Liver (tissue), 8 donors: ENCODE measurements at regions not wholly inside any gene's neighbourhood (a gene's known extent, or its start where the extent isn't known, plus 50 kb on each side); places are given as distances from the start of the nearest gene placed in this dataset.

Experiments used
- DNase-seq: peaks from one replicate; pipeline ENCODE4 v3.0.0-alpha.2; 2017; ENCODE audit warnings: low spot score
- H3K27ac ChIP-seq, 2 donors: one replicate each; pipeline ENCODE4 v1.7.0; 2013; ENCODE audit warnings: inconsistent platforms in 2 of 2, low read length in 2 of 2, control low read depth in 1 of 2, low read depth in 1 of 2, mild to moderate bottlenecking in 1 of 2
- H3K27me3 ChIP-seq, 4 donors: one replicate each; pipeline versions ENCODE4 v1.6.1 to v1.7.0; 2013; ENCODE audit warnings: low read length in 3 of 4, inconsistent platforms in 1 of 4, mild to moderate bottlenecking in 1 of 4, moderate library complexity in 1 of 4; ENCODE audit not compliant: control insufficient read depth in 4 of 4, insufficient read depth in 4 of 4
- H3K36me3 ChIP-seq, 4 donors: one replicate each; pipeline versions ENCODE4 v1.6.1 to v1.7.0; 2013; ENCODE audit warnings: low read length in 3 of 4, mild to moderate bottlenecking in 3 of 4, low read depth in 1 of 4, moderate library complexity in 1 of 4; ENCODE audit not compliant: control insufficient read depth in 4 of 4, insufficient read depth in 3 of 4
- H3K4me1 ChIP-seq, 4 donors: one replicate each; pipeline versions ENCODE4 v1.6.1 to v1.7.0; 2013; ENCODE audit warnings: low read length in 3 of 4, mild to moderate bottlenecking in 3 of 4, moderate library complexity in 1 of 4; ENCODE audit not compliant: control insufficient read depth in 4 of 4, insufficient read depth in 4 of 4
- H3K4me3 ChIP-seq, 3 donors: one replicate each; pipeline versions ENCODE4 v1.6.1 to v1.7.0; 2013; ENCODE audit warnings: low read length in 3 of 3, control low read depth in 1 of 3, low read depth in 1 of 3, mild to moderate bottlenecking in 1 of 3
- H3K9ac ChIP-seq, 2 donors: one replicate each; pipeline ENCODE4 v1.7.0; 2013; ENCODE audit warnings: low read length in 2 of 2, mild to moderate bottlenecking in 2 of 2, moderate library complexity in 2 of 2, control low read depth in 1 of 2, low read depth in 1 of 2
- H3K9me3 ChIP-seq, 4 donors: one replicate each; pipeline versions ENCODE4 v1.6.1 to v1.7.0; 2013; ENCODE audit warnings: low read length in 3 of 4; ENCODE audit not compliant: control insufficient read depth in 4 of 4
- ATF3 ChIP-seq: IDR thresholded peaks from 2 replicates; pipeline ENCODE4 v1.6.1; 2016; ENCODE audit warnings: antibody characterized with exemption
- EGR1 ChIP-seq, 2 donors: IDR thresholded peaks; 2 replicates each; pipeline ENCODE4 v1.6.1; 2016 to 2018; ENCODE audit warnings: antibody characterized with exemption in 2 of 2, low read depth in 2 of 2
- FOXA1 ChIP-seq: IDR thresholded peaks from 2 replicates; pipeline ENCODE4 v1.6.1; 2016; ENCODE audit warnings: antibody characterized with exemption
- FOXA2 ChIP-seq: IDR thresholded peaks from 2 replicates; pipeline ENCODE4 v1.6.1; 2016; ENCODE audit warnings: antibody characterized with exemption
- GABPA ChIP-seq, 2 donors: IDR thresholded peaks in 1 of 2; conservative IDR thresholded peaks in 1 of 2; 2 replicates each; pipeline ENCODE4 v1.6.1; 2016; ENCODE audit warnings: antibody characterized with exemption in 2 of 2, mild to moderate bottlenecking in 1 of 2, moderate library complexity in 1 of 2
- HNF4A ChIP-seq, 2 donors: conservative IDR thresholded peaks; 2 replicates each; pipeline ENCODE4 v1.6.1; 2016; ENCODE audit warnings: antibody characterized with exemption in 2 of 2, mild to moderate bottlenecking in 2 of 2
- HNF4G ChIP-seq: IDR thresholded peaks from 2 replicates; pipeline ENCODE4 v1.6.1; 2016; ENCODE audit warnings: antibody characterized with exemption
- JUND ChIP-seq, 2 donors: IDR thresholded peaks; 2 replicates each; pipeline ENCODE4 v1.6.1; 2016; ENCODE audit warnings: antibody characterized with exemption in 2 of 2
- MAX ChIP-seq: IDR thresholded peaks from 2 replicates; pipeline ENCODE4 v1.6.1; 2016; ENCODE audit warnings: antibody characterized with exemption
- NR2F2 ChIP-seq: IDR thresholded peaks from 2 replicates; pipeline ENCODE4 v1.6.1; 2016; ENCODE audit warnings: antibody characterized with exemption
- RAD21 ChIP-seq, 2 donors: IDR thresholded peaks; 2 replicates each; pipeline ENCODE4 v1.6.1; 2016; ENCODE audit warnings: antibody characterized with exemption in 2 of 2, mild to moderate bottlenecking in 2 of 2
- REST ChIP-seq: IDR thresholded peaks from 2 replicates; pipeline ENCODE4 v1.6.1; 2016; ENCODE audit warnings: antibody characterized with exemption, mild to moderate bottlenecking
- RXRA ChIP-seq, 2 donors: IDR thresholded peaks; 2 replicates each; pipeline ENCODE4 v1.6.1; 2017 to 2018; ENCODE audit warnings: antibody characterized with exemption in 2 of 2, mild to moderate bottlenecking in 1 of 2
- SP1 ChIP-seq: IDR thresholded peaks from 2 replicates; pipeline ENCODE4 v1.6.1; 2018; ENCODE audit warnings: antibody characterized with exemption, mild to moderate bottlenecking
- TAF1 ChIP-seq: conservative IDR thresholded peaks from 2 replicates; pipeline ENCODE4 v1.6.1; 2016; ENCODE audit warnings: antibody characterized with exemption, mild to moderate bottlenecking
- YY1 ChIP-seq: IDR thresholded peaks from 2 replicates; pipeline ENCODE4 v1.6.1; 2016; ENCODE audit warnings: antibody characterized with exemption, mild to moderate bottlenecking
- ZBTB33 ChIP-seq: IDR thresholded peaks from 2 replicates; pipeline ENCODE4 v1.6.1; 2016; ENCODE audit warnings: antibody characterized with exemption
- WGBS: extraction: QIAGEN DNeasy Blood & Tissue Kit; methylation state at CpG from one replicate; pipeline ENCODE4 v1.1.7; 2013; 5-methylcytosine and 5-hydroxymethylcytosine counted together
- TF ChIP-seq, protein P1 (sequence below): fragments of 150-350 bp; IDR thresholded peaks from 2 replicates; pipeline ENCODE4 v1.5.1; 2017; ENCODE audit warnings: improper control_type of control experiment, low read depth, low read length; ENCODE audit not compliant: missing input control
- donor health status: healthy.
- donor health status: healthy.
- donor health status: healthy.
- donor health status: healthy.
- donor health status: healthy.

GRCh38 chr4:173935622-173936405 is 347.7 kb downstream of the FBXO8 start:
- 30% methylated on average over 5 of the region's 5 CpGs for WGBS
- TF ChIP-seq SP1 (no peak), ZBTB33 (no peak), REST (no peak), HNF4A (conservative IDR thresholded peaks at IDR 0.05) (no peak), GABPA (IDR thresholded peaks at IDR 0.05 in 1 of 2, conservative IDR thresholded peaks at IDR 0.05 in 1 of 2) (no peak), MAX (no peak), RXRA (IDR thresholded peaks at IDR 0.05) (no peak), EGR1 (IDR thresholded peaks at IDR 0.05; ENCODE audit: low read depth in 2 of 2) (no peak), FOXA1 (no peak), HNF4G (no peak), RAD21 (IDR thresholded peaks at IDR 0.05) (no peak), FOXA2 (no peak), JUND (IDR thresholded peaks at IDR 0.05) (no peak), TAF1 (no peak), ATF3 (no peak), NR2F2 (no peak), YY1 (no peak)
- TF ChIP-seq, protein P1, sequence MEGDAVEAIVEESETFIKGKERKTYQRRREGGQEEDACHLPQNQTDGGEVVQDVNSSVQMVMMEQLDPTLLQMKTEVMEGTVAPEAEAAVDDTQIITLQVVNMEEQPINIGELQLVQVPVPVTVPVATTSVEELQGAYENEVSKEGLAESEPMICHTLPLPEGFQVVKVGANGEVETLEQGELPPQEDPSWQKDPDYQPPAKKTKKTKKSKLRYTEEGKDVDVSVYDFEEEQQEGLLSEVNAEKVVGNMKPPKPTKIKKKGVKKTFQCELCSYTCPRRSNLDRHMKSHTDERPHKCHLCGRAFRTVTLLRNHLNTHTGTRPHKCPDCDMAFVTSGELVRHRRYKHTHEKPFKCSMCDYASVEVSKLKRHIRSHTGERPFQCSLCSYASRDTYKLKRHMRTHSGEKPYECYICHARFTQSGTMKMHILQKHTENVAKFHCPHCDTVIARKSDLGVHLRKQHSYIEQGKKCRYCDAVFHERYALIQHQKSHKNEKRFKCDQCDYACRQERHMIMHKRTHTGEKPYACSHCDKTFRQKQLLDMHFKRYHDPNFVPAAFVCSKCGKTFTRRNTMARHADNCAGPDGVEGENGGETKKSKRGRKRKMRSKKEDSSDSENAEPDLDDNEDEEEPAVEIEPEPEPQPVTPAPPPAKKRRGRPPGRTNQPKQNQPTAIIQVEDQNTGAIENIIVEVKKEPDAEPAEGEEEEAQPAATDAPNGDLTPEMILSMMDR, result no peak
- Histone ChIP-seq H3K4me1 (no peaks in the 10 kb centered on the region), H3K27ac (no peak overlapping the region), H3K36me3 (no peaks in the 10 kb centered on the region), H3K4me3 (no peak overlapping the region), H3K9me3 (no peaks in the 10 kb centered on the region), H3K9ac (no peak overlapping the region), H3K27me3 (peaks cover 0 to 4% (median 0%) of the 10 kb centered on the region in 4 donors)
- DNase-seq, result no peak
